ENCODE measurements at regions not wholly inside any gene's neighbourhood (a gene's known extent, or its start where the extent isn't known, plus 50 kb on each side); places are given as distances from the start of the nearest gene placed in this dataset.

DNA sequence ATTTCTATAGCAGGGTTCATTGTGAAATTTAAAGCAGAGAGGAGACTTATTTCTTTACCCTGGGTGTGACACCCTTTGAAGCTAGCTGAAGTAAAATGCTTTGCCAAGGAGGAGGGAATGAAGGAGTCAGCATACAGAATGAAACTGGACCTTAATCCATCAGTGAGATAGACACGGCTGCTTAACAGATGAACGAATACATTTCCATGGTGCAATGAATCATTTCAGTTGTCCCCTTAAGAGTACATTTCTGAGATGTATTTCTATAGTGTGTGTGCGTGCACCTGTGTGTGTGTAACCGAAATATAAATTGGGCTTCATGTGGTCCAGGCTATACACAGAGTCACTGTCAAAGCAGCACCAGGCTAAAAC is 73.8 kb upstream of the CD93 start:
- no peak overlapping the region for H3K9ac ChIP-seq
- no peak overlapping the region for H3K4me3 ChIP-seq (ENCODE audit: low read depth, low read length)
- no peak overlapping the region for H3K4me2 ChIP-seq (ENCODE audit: low read length)
- no peaks in the 10 kb centered on the region for H3K79me2 ChIP-seq
- no peak overlapping the region for H2AFZ ChIP-seq
- no peak overlapping the region for H3K27ac ChIP-seq
- no peaks in the 10 kb centered on the region for H3K36me3 ChIP-seq (ENCODE audit: control insufficient read depth, insufficient read depth, low read length)
- peaks cover 3% of the 10 kb centered on the region for H3K4me1 ChIP-seq
- TF ChIP-seq CTCF (IDR thresholded peaks at IDR 0.05) = no peak
- H3K27me3 ChIP-seq (ENCODE audit: control insufficient read depth, insufficient read depth, low read length) = no peaks in the 10 kb centered on the region
- no peaks in the 10 kb centered on the region for H3K9me3 ChIP-seq (ENCODE audit: control insufficient read depth, low read length)

- no peak for TF ChIP-seq CTCF (IDR thresholded peaks at IDR 0.05)
- Histone ChIP-seq H3K27me3 (ENCODE audit: control insufficient read depth, insufficient read depth, low read length) (no peaks in the 10 kb centered on the region), H3K9me3 (ENCODE audit: control insufficient read depth, low read length) (no peaks in the 10 kb centered on the region), H3K36me3 (ENCODE audit: control insufficient read depth, insufficient read depth, low read length) (no peaks in the 10 kb centered on the region), H2AFZ (no peak overlapping the region), H3K4me2 (ENCODE audit: low read length) (no peak overlapping the region), H3K4me3 (ENCODE audit: low read depth, low read length) (no peak overlapping the region), H3K4me1 (peaks cover 3% of the 10 kb centered on the region), H3K27ac (no peak overlapping the region), H3K79me2 (no peaks in the 10 kb centered on the region), H3K9ac (no peak overlapping the region)
These were observed 73.3 kb upstream of the CD93 start for GRCh38 chr20:23159256-23159946.

GRCh38 chr20:23157734-23158133 is 71.6 kb upstream of the CD93 start:
- Histone ChIP-seq H3K79me2 (no peaks in the 10 kb centered on the region), H3K4me2 (ENCODE audit: low read length) (no peak overlapping the region), H3K9me3 (ENCODE audit: control insufficient read depth, low read length) (no peaks in the 10 kb centered on the region), H3K27me3 (ENCODE audit: control insufficient read depth, insufficient read depth, low read length) (no peaks in the 10 kb centered on the region), H3K27ac (no peak overlapping the region), H3K9ac (no peak overlapping the region), H3K4me3 (ENCODE audit: low read depth, low read length) (no peak overlapping the region), H3K4me1 (peaks cover 3% of the 10 kb centered on the region), H3K36me3 (ENCODE audit: control insufficient read depth, insufficient read depth, low read length) (no peaks in the 10 kb centered on the region), H2AFZ (no peak overlapping the region)
- TF ChIP-seq CTCF (IDR thresholded peaks at IDR 0.05) = no peak

DNA sequence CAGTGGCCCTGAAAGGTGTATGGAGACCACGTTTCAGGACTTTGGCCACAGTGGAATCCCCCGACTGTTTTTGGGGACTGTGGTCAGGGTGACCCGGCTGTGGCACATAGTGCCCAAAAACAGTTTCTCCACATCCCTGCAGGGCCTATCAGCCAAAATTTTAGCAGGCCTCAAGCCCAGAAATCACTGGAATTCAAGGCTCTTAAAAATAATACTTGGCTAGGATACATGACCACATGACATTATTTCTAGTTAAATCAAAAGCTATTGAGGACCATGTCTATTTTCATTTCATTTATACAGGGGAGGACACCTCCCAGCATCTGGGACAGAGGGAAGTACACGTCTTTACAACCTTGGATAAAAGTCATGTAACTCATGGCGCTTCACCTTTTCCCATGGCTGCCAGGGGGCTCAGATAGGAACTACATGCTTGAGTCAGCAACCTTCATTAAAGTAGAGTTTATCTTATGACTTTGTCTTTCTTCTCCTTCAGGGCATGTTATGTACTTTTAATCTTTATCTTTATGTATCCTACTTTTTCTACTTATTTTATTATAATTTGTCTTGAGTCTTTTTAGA is 70.8 kb upstream of the CD93 start:
- Histone ChIP-seq H3K36me3 (ENCODE audit: control insufficient read depth, insufficient read depth, low read length) (no peaks in the 10 kb centered on the region), H3K27ac (no peak overlapping the region), H2AFZ (no peak overlapping the region), H3K4me3 (ENCODE audit: low read depth, low read length) (no peak overlapping the region), H3K4me1 (peaks cover 3% of the 10 kb centered on the region), H3K9ac (no peak overlapping the region), H3K79me2 (no peaks in the 10 kb centered on the region), H3K4me2 (ENCODE audit: low read length) (no peak overlapping the region), H3K9me3 (ENCODE audit: control insufficient read depth, low read length) (no peaks in the 10 kb centered on the region), H3K27me3 (ENCODE audit: control insufficient read depth, insufficient read depth, low read length) (no peaks in the 10 kb centered on the region)
- no peak for TF ChIP-seq CTCF (IDR thresholded peaks at IDR 0.05)
